ENCODE measurements at regions not wholly inside any gene's neighbourhood (a gene's known extent, or its start where the extent isn't known, plus 50 kb on each side); places are given as distances from the start of the nearest gene placed in this dataset.
A peak's percentile ranks its signal among the peaks of the same experiment; 100 is the strongest.

GRCh38 chr3:59180006-59180405, 130.2 kb upstream of the CFAP20DC start:
- no peaks in the 10 kb centered on the region for H3K9me3 Mint-ChIP-seq
- H3K27ac Mint-ChIP-seq, result peak overlapping the region; percentile 71; the same call in 1 of the 2 replicates
- Histone ChIP-seq H3K27me3 (ENCODE audit: insufficient read depth) (no peaks in the 10 kb centered on the region), H2AFZ (no peak overlapping the region), H3K4me3 (no peak overlapping the region), H3F3A (replicated peaks; ENCODE audit: low read depth) (no peaks in the 10 kb centered on the region), H3K36me3 (ENCODE audit: insufficient read depth) (no peaks in the 10 kb centered on the region), H3K27ac (ENCODE audit: low read depth) (no peak overlapping the region), H3K4me1 (ENCODE audit: insufficient read depth) (peaks cover 7% of the 10 kb centered on the region), H3K9me2 (ENCODE audit: insufficient read depth) (peaks cover 4% of the 10 kb centered on the region; the same call in 1 of the 2 replicates), H3K4me2 (no peak overlapping the region), H4K20me1 (replicated peaks; ENCODE audit: insufficient read depth) (no peaks in the 10 kb centered on the region), H3K79me2 (replicated peaks; ENCODE audit: insufficient read depth) (no peaks in the 10 kb centered on the region)
- peak; percentile 69 for DNase-seq (ENCODE audit: low spot score)
- no peaks in the 10 kb centered on the region for H3K36me3 Mint-ChIP-seq (ENCODE audit: low read depth)
- no peak overlapping the region for H3K4me3 Mint-ChIP-seq
- peak; percentile 69 for ATAC-seq
- peaks cover 20% of the 10 kb centered on the region for H3K4me1 Mint-ChIP-seq
- peaks cover 2% of the 10 kb centered on the region for H3K27me3 Mint-ChIP-seq (ENCODE audit: insufficient read depth, low read depth, poor library complexity)
- peak; percentile 64 for TF ChIP-seq CREB1 (CRISPR knock-in tag; IDR thresholded peaks at IDR 0.05; ENCODE audit: low read depth)
- no peak for TF ChIP-seq ZNF331 (CRISPR knock-in tag; IDR thresholded peaks at IDR 0.05; ENCODE audit: low read depth)

GRCh38 chr3:59178698-59179097, 128.9 kb upstream of the CFAP20DC start:
- ATAC-seq (no peak), DNase-seq (ENCODE audit: low spot score) (no peak)
- TF ChIP-seq NANOG (IDR thresholded peaks at IDR 0.05; ENCODE audit: borderline replicate concordance) (no peak), POLR2AphosphoS5 (IDR thresholded peaks at IDR 0.05; ENCODE audit: low read depth) (no peak), CREB1 (CRISPR knock-in tag; IDR thresholded peaks at IDR 0.05; ENCODE audit: low read depth) (no peak), ZNF331 (CRISPR knock-in tag; IDR thresholded peaks at IDR 0.05; ENCODE audit: low read depth) (no peak), CTCF (conservative IDR thresholded peaks at IDR 0.05; ENCODE audit: low read depth in 2 of 2) (no peak)
- H3K27me3 ChIP-seq (ENCODE audit: insufficient read depth), result no peaks in the 10 kb centered on the region
- no peaks in the 10 kb centered on the region for H3F3A ChIP-seq (replicated peaks; ENCODE audit: low read depth)
- Mint-ChIP-seq H3K9me3 (no peaks in the 10 kb centered on the region), H3K27ac (no peak overlapping the region), H3K4me1 (peaks cover 11% of the 10 kb centered on the region), H3K27me3 (ENCODE audit: insufficient read depth, low read depth, poor library complexity) (peaks cover 2% of the 10 kb centered on the region), H3K4me3 (no peak overlapping the region), H3K36me3 (ENCODE audit: low read depth) (no peaks in the 10 kb centered on the region)
- no peaks in the 10 kb centered on the region for H3K36me3 ChIP-seq (ENCODE audit: insufficient read depth)
- no peaks in the 10 kb centered on the region for H4K20me1 ChIP-seq (replicated peaks; ENCODE audit: insufficient read depth)
- no peak overlapping the region for H2AFZ ChIP-seq
- no peak overlapping the region for H3K4me3 ChIP-seq
- peaks cover 4% of the 10 kb centered on the region; the same call in 1 of the 2 replicates for H3K9me2 ChIP-seq (ENCODE audit: insufficient read depth)
- H3K4me2 ChIP-seq, result no peak overlapping the region
- H3K4me1 ChIP-seq (ENCODE audit: insufficient read depth), result peaks cover 5% of the 10 kb centered on the region; the same call in 1 of the 2 replicates
- H3K27ac ChIP-seq (ENCODE audit: low read depth), result no peak overlapping the region
- no peaks in the 10 kb centered on the region for H3K79me2 ChIP-seq (replicated peaks; ENCODE audit: insufficient read depth)

GRCh38 chr3:59171491-59171890, 121.7 kb upstream of the CFAP20DC start:
- Histone ChIP-seq H3K4me1 (ENCODE audit: insufficient read depth) (no peaks in the 10 kb centered on the region), H3K4me3 (no peak overlapping the region), H3K9me2 (ENCODE audit: insufficient read depth) (peaks cover 3% of the 10 kb centered on the region; the same call in 1 of the 2 replicates), H4K20me1 (replicated peaks; ENCODE audit: insufficient read depth) (no peaks in the 10 kb centered on the region), H3K4me2 (no peak overlapping the region), H3F3A (replicated peaks; ENCODE audit: low read depth) (no peaks in the 10 kb centered on the region), H3K36me3 (ENCODE audit: insufficient read depth) (no peaks in the 10 kb centered on the region), H2AFZ (0 out of 2 replicates have a peak overlapping the region, but pooled peaks have one; percentile 38), H3K27me3 (ENCODE audit: insufficient read depth) (no peaks in the 10 kb centered on the region), H3K79me2 (replicated peaks; ENCODE audit: insufficient read depth) (no peaks in the 10 kb centered on the region), H3K27ac (ENCODE audit: low read depth) (no peak overlapping the region)
- Mint-ChIP-seq H3K27me3 (ENCODE audit: insufficient read depth, low read depth, poor library complexity) (peaks cover 2% of the 10 kb centered on the region), H3K4me1 (no peaks in the 10 kb centered on the region), H3K9me3 (no peaks in the 10 kb centered on the region), H3K36me3 (ENCODE audit: low read depth) (no peaks in the 10 kb centered on the region), H3K4me3 (no peak overlapping the region), H3K27ac (no peak overlapping the region)
- DNase-seq (ENCODE audit: low spot score), result no peak
- ATAC-seq, result no peak
- TF ChIP-seq CTCF (conservative IDR thresholded peaks at IDR 0.05; ENCODE audit: low read depth in 2 of 2), result no peak
- TF ChIP-seq CREB1 (CRISPR knock-in tag; IDR thresholded peaks at IDR 0.05; ENCODE audit: low read depth), result no peak
- no peak for TF ChIP-seq ZNF462 (CRISPR knock-in tag; IDR thresholded peaks at IDR 0.05)
